Activated effector memory CD4-positive, alpha-beta T cell treated with Interleukin-2 at 50 U/mL for 16 hours (primary cell): ENCODE measurements at regions not wholly inside any gene's neighbourhood (a gene's known extent, or its start where the extent isn't known, plus 50 kb on each side); places are given as distances from the start of the nearest gene placed in this dataset.
"Not testable (repeated sequence)": the region's sequence is repeated elsewhere in the genome, so short reads cannot be mapped to it uniquely, and the experiment has no call there.

Experiments used
- DNase-seq: peaks from one replicate; pipeline ENCODE4 v3.0.0-alpha.2; 2020

- no peak for DNase-seq
Observed at GRCh38 chr20:29296256-29297230, 1960.9 kb upstream of the DEFB115 start.

- no peak for DNase-seq
Observed at GRCh38 chr20:29297411-29298270, 1959.8 kb upstream of the DEFB115 start.

GRCh38 chr20:29298271-29298590, 1959.2 kb upstream of the DEFB115 start:
- DNase-seq: no peak

- no peak for DNase-seq
Observed at GRCh38 chr20:29298759-29299613, 1958.5 kb upstream of the DEFB115 start.

- DNase-seq: no peak
Observed at GRCh38 chr20:29299811-29300578, 1957.5 kb upstream of the DEFB115 start.

GRCh38 chr20:29300579-29301551, 1956.6 kb upstream of the DEFB115 start:
- DNase-seq: no peak

GRCh38 chr20:29301624-29302259, 1955.7 kb upstream of the DEFB115 start:
- DNase-seq: no peak

- DNase-seq: no peak
Observed at GRCh38 chr20:29302979-29303644, 1954.4 kb upstream of the DEFB115 start.

- DNase-seq: no peak
Observed at GRCh38 chr20:29306390-29307072, 1950.9 kb upstream of the DEFB115 start.

- DNase-seq: not testable (repeated sequence)
Observed at GRCh38 chr20:29307484-29307883, 1950.0 kb upstream of the DEFB115 start.

GRCh38 chr20:29308956-29309355, 1948.5 kb upstream of the DEFB115 start:
- DNase-seq: not testable (repeated sequence)

- not testable (repeated sequence) for DNase-seq
Observed at GRCh38 chr20:29309481-29309880, 1948.0 kb upstream of the DEFB115 start.

- not testable (repeated sequence) for DNase-seq
Observed at GRCh38 chr20:29311046-29311445, 1946.4 kb upstream of the DEFB115 start.

GRCh38 chr20:29312679-29313078, 1944.8 kb upstream of the DEFB115 start:
- DNase-seq: not testable (repeated sequence)

GRCh38 chr20:29313481-29313880, 1944.0 kb upstream of the DEFB115 start:
- DNase-seq: no peak

- DNase-seq: no peak
Observed at GRCh38 chr20:29314294-29314693, 1943.2 kb upstream of the DEFB115 start.

- DNase-seq: no peak
Observed at GRCh38 chr20:29318871-29319461, 1938.5 kb upstream of the DEFB115 start.

GRCh38 chr20:29319725-29320124, 1937.7 kb upstream of the DEFB115 start:
- DNase-seq: no peak
